HG02840 (cell line): ENCODE measurements at regions not wholly inside any gene's neighbourhood (a gene's known extent, or its start where the extent isn't known, plus 50 kb on each side); places are given as distances from the start of the nearest gene placed in this dataset.
A peak's percentile ranks its signal among the peaks of the same experiment; 100 is the strongest.
"Not testable (repeated sequence)": the region's sequence is repeated elsewhere in the genome, so short reads cannot be mapped to it uniquely, and the experiment has no call there.

Experiments
- ATAC-seq: cut with Tn5 transposase; IDR thresholded peaks from one replicate; pipeline ENCODE4 v1.9.1; 2021; ENCODE audit warnings: mild to moderate bottlenecking, moderate library complexity, moderate number of reproducible peaks; ENCODE audit not compliant: unreplicated experiment, low FRiP score

DNA sequence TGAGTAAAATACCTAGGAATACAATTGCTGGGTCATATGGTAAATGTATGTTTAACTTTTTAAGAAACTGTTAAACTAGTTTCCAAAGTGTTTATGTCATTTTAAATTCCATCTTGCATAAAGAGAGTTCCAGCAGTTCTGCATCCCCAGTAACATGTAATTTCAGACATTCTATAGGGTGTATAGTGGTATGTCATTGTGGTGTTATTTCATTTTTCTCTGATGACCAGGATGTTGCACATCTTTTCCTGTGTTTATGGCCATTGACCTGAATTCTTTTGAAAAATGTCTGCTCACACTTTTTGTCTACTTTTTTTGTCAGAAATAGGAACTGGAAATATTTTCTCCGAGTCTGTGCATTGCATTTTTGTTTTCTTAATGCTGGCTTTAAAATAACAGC lies 128.9 kb downstream of the TMEM200A start:
- no peak for ATAC-seq

DNA sequence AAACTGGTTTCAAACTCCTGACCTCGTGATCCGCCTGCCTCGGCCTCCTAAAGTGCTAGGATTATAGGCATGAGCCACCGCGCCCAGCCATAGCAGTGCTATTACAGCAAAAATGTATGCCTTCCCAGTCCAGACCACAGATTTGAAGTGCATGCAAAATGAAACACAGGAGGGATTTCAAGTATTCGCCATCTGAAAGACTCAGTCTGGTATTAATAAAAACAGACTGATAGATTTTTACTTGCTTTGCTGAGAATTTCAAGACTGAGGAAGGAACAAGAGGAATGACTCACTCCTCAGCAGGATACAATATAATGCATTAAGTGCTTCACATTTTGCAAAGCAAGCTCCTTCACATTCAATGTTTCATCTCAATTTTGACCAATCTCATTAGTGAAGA lies 134.9 kb downstream of the TMEM200A start:
- ATAC-seq = no peak

DNA sequence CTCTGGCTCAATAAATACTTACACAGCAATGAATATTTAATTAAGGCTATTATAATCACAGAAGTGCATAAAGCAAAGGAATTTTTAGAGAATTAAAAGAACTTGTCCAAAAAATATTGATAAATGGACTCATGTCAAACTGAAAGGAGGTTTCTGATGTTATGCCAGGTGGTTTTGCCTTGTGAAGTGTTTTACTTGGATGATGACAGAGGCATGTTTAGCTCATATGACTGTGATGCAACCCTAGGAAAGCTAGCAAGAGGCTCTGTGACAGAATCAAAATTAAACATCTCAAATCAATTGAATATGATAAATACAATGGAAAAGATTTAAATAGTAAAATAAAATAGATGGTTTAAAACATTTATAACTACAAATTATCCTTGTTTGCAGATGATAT lies 137.3 kb downstream of the TMEM200A start:
- ATAC-seq = no peak

DNA sequence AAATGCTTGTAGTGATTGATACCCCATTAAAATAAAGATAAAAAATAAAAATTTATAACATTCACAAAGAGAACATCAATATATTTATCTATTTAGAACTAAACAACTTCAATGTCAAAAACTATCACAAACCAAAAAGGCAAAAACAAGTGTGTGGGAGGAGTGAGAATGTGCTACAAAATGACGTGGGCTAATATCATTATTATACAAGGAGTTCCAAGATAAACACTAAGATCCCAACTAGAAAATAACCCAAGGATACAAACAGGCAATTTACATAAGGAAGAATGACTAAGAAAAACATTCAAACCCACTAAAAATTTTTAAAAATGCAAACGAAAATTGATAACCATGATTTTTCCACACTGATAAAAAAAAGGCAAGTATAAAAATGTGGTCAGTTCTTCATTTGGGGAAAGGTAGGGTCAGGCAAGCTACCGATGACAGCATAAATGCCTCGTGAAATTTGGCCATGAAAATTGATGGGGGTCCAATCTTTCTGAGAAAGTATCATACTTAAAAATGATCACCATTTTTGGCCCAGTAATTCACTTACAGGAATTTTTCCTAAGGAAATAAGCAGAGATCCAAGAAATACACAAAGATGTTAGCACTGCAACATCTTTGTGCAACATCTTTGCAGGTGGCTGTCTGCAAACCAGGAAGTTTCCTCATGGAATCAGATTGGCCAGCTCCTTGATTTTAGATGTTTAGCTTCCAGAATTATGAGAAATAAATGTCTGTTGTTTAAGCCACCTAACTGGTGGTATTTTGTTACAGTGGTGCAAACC lies 140.2 kb downstream of the TMEM200A start:
- no peak for ATAC-seq

DNA sequence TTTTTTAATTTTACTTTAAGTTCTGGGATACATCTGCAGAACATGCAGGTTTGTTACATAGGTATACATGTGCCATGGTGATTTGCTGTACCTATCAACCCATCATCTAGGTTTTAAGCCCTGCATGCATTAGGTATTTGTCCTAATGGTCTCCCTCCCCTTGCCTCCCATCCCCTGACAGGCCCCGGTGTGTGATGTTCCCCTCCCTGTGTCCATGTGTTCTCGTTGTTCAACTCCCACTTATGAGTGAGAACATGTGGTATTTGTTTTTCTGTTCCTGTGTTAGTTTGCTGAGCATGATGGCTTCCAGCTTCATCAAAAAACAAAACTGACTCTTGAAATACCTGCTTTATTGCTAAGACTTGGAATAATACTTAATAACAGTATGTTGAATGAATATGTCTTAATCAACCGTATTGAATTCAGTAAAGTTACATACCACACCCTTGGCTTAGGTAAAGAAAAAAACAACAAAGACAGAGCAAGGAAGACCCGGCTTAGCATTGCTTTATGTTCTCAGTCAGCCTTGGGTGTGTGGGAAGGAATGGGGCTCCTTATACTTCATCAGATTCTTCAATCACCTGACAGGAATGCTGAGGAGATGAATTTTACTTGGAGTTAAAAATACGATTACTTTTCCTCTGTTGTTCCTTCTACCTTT lies 141.3 kb downstream of the TMEM200A start:
- ATAC-seq = not testable (repeated sequence)

DNA sequence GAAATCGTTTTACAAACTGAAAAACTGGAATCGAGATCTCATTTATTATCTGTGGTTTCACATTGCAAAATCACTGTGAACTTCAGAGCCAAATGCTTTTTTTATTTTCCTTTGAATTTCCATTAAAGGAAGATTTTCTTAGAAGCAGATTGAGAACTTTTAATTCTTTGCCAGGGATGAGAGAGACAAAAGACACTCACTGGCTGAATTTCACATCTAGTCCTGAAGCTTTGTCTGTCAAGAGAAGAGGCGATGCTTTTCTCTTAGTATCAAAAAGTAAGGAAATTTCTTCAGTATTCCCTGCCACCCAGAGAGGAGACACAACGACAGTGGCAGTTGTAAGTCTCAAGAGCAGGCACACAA lies 141.8 kb downstream of the TMEM200A start:
- no peak for ATAC-seq

DNA sequence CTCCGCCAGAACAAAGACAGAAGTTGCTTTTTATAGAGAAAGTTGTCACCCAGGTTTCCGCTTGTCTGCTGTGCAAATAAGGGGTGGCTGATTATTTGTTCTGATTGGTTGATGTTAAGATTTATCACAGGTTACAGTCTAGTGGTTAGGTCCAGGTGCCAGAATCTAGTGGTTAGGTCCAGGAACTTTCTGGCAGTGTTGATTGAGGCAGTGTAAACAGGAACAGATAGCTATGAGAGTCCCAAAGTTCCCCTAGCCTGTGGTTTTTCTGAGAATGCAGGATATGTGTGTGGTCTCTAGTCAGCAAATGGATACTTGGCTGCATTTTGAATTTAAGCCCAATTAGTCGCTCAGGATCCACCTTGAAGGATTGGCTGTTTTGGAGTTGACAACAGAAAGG lies 148.0 kb downstream of the TMEM200A start:
- peak; percentile 56 for ATAC-seq

DNA sequence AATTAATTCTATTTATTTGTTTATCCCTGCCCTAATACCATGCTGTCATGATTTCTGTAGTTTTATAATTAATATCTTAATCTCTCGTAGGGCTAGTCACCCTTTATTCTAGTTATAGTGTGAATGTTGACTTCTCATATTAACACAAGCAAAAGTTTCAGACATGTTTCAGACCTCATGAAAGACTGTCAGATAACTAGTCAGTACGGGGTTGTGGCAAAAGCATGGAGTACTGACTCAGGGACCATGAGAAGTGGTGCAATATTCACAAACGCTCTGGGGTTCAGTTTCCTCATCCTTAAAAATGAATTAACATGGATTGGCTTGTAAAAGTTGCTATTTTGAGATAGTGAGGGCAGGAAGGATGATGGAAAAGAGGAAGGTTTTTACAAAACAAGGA lies 148.9 kb downstream of the TMEM200A start:
- no peak for ATAC-seq

DNA sequence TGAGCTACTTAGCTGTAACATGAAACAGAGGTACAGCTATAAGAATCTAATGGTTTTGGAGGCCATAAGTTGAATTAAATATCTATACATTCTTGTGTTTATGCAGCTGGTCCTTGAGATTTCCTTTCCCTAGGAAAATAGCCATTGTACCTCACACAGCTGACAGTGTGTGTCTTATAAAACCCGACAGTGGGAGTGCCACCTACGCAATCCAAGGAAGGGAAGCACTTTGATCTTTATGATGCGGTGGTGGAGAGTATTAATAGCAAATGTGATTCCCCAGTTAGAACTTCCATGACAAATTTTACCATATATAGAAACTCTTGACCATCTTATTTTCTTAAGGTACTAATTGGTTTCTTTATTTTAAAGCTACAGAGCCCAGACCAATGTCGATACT lies 149.5 kb downstream of the TMEM200A start:
- ATAC-seq = no peak

DNA sequence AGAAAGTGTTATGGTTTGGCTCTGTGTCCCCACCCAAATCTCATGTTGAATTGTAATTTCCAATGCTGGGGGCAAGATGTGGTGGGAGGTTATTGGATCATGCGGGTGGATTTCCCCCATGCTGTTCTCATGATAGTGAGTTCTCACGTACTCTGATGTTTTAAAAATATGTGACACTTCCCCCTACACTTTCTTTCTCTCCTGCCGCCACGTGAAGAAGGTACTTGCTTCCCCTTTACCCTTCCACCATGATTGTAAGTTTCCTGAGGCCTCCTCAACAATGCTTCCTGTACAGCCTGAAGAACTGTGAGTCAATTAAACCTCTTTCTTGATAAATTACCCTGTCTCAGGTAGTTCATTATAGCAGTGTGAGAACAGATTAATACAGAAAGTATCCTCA lies 150.8 kb downstream of the TMEM200A start:
- ATAC-seq = no peak

DNA sequence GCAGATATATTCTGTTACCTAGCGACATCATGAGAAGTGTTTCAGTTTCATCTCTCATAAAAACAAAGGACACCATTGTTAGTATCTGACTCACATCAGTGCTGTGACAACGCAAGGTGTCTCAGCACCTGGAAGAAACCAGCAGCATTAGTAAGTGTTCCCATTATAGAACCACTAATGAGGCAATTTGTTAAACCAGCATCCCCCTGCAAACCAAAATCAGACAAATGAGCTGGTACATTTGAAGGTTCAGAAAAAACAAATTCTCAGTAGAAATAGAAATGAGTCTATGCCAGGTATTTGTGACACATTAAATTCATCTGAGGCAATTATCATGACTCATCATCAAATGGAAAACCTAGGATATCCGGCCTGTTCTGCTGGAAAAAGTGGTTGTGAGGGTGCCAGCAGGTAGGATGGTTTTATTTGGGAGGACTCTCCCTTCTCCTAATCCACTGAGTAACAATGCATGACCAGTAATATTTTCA lies 151.7 kb downstream of the TMEM200A start:
- ATAC-seq = peak; percentile 73

DNA sequence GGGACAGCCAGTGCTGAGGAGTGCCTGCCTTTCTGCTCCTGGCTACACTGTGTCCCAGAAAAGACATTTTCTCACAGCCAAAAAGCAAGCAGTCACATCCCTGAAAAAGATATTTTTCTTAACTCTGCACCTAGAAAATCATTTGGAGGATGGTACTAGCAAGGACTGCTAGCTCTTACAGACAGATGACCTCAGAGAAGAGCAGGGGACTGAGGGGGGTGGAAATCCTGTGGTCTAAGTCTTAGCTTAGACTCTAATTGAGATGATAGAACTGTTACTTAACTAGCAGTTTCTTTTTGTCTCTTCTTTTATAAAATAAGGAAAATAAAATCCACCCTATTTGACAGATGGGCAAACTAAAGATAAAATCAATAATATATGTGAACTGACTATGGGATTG lies 152.8 kb downstream of the TMEM200A start:
- ATAC-seq = no peak

DNA sequence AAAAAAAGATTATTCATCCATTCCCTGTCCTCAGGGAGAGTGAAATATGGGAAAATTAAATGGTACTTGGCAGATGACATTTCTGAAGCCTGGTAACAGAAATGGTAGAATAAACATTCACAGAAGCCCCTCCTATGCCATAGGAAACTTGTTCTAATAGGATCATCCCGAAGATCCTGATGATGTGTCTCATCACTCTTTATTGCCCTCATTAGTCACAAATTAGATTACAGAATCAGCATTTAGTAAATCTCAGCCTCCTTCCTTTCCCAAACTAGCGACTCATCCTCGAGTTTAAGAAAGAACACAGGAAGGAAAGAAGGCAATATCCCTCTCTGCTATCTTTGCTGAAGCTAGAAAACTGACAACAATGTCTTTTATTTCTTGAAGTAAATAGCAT lies 154.4 kb downstream of the TMEM200A start:
- ATAC-seq = no peak

DNA sequence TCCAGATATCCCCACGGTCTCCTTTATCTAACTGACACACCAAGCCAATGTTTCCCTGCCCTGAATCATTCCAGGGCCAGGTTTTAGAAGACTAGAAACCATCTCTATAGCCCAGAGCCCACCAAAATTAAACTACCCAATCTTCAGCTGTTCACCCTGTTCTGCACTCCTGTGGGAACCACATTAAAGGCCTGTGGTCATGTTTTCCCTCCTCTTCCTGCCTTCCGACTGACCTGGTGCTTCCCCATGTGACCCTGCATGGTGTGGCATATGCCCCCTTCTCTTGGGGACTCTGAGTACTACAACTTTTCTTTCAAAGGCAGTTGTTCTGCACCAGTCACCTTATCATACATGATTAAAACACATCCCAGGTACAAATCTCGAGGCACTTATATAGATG lies 155.0 kb downstream of the TMEM200A start:
- ATAC-seq = no peak

DNA sequence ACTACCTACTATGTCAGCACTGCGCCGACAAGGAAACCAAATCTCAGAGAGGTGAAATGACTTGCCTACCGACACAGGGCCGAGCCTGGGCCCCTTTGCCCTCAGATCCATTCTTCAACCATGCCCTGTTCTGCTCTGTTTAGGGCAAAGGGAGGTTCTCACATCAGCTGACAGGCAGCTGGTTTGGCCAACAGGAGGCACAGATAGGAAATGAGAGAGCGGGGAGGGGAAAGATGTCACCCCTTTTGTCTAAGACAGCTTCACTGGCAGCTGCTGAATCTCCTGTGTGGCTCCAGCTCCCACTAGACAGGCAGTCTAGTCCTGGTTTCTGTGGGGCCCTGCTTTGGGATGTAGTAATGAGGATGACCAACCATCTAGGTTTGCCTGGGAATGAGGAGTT lies 158.7 kb downstream of the TMEM200A start:
- no peak for ATAC-seq

DNA sequence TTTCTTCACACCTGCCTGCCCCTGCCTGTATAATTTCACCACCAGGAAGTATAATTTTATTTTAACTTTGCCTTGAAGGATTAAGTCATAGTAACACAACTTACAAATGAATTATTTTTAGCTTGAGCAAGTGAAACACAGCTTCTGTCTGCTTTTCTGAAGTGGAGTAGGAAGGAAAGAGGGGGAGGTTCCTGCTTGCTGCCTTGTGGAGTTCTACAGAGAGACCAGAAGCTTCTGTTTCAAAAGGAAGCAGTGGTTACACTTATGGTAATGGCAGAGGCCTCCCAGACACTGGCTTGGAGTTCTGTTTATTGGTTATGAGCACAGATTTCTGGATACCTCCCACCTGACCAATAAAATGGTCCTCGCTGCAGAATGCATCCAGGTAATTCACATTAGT lies 159.6 kb downstream of the TMEM200A start:
- ATAC-seq = no peak

DNA sequence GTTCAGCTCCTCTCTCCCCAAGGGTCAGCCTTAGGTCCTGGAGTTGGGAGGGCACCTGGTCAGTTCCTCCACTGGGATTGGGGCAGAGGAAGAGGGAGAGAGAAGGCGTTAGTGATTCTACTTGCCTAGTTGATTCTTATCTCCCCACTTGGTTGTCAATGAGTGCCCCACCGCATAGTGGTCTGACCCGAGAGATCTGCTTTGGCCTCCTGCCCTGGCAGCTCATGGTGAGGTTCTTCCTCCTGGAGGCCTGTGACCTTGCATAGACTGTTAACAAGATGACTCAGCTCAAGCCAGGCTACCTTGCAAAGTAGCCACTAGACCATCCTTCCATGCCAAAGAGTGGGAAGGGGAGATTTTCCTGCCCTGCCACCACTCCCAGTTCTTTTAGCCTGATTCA lies 160.6 kb downstream of the TMEM200A start:
- no peak for ATAC-seq

DNA sequence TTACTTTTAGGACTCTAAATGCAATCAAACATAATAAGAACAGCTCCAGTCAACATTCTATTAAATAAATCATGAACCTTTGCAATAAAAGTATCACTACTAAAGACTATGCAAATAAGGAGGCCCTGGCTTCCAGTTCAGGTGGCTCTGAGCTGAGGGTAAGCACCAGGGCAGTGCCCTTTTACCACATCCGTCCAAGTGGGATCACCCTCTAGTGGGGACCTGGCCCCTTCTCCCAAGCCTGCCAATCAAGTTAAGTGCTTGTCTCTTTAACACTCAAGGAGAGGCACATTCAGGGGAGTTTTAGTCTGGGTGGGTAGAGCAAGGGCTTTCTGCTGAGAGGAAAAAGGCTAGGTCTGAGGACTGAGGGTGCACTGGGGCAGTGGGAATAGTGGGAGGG lies 161.4 kb downstream of the TMEM200A start:
- no peak for ATAC-seq

DNA sequence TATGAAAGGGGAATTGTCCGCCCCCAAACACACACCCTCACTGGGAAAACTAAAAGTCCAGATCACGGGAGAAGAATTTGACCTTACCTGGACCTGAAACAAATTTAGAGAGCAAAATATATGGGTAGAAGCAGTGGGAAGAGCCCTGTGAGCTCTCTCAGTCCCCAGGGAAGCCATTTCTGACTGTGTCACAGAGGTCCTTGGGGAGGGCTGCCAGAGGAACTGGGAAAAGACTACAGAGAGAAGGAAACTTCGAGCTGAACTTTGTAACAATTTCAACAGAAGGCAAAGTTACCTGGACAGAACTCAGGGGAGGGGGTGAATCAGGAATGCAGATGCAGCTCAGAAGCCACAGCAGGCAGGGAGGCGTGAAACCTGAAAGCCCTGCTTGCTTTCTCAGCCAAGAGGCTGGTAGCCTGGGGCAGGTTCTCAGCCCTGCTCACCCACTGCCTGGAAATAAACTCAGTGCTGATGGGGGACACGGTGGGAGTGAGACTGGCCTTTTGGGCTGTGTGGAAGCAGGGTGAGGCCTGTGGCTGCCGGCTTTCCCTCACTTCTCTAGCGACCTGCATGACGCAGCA lies 163.8 kb downstream of the TMEM200A start:
- no peak for ATAC-seq

DNA sequence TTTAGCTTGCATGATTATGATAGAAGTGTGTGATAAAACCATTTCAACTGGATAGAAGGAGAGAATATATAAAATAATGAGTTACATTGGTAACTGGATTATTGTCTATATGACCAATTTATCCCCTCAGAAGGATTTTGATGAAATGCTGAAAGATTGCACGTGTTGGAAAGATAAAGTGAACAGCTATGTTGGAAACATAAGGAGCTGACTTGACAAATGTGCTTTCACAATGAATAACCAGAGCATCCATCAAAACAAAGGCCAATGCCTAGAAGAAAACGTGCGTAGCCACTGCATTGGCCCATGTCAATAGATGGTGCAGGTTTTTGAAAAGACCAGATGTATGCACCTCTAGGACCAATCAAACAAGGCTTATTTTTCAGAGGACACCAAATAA lies 168.8 kb downstream of the TMEM200A start:
- ATAC-seq = no peak

DNA sequence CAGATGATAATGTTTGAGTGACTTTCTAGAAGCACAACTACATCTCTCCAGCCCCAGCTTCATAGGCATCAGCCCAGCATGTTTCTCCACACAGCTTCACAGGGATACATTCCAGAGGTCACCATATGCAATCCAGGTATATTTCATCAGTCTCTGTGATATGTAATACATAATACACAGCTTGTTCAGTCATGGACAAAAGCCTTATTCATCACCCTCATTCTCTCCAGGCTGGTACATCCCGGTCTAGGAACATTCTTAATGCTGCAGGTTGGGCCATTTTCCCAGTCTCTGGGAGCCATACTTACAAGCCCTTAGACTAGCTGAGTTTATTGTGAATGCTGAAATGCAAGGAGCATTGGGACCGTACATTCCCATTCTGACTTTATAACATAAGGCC lies 169.4 kb downstream of the TMEM200A start:
- no peak for ATAC-seq

DNA sequence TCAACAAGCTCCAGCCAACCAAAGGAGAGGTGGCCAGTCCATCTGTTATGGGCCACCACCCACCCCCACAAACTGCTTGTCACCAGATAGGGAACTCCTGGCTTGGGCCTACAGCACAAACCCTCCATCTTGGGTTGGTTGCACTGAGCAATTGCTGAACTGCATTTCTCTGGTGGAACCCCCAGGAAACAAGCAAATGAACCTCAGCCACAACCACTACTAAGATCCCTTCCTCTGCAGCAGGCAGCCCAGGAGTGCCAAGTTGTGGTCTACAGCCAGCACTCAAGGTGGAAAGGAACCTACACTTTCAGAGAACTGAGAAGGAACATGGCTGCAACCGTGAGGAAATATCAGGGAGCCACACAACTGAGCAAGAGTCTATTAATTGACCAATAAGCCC lies 171.6 kb downstream of the TMEM200A start:
- ATAC-seq = no peak
